HCT116 (cell line): ENCODE measurements at regions not wholly inside any gene's neighbourhood (a gene's known extent, or its start where the extent isn't known, plus 50 kb on each side); places are given as distances from the start of the nearest gene placed in this dataset.

ENCODE experiments used
- ATAC-seq: fragments of 200-7000 bp; cut with Tn5 transposase; 2 replicates; pipeline ENCODE4 v1.9.1; 2020; ENCODE audit warnings: mild to moderate bottlenecking, moderate library complexity
- BruUV-seq: library from RNA; stranded (reverse); fragments of 400-500 nt; replicated peaks from 2 replicates; lab custom pipeline; 2021; lab: Mats Ljungman, UMichigan
- CTCF ChIA-PET: fragments of 300-600 bp; sonication (Branson Sonifier 250); formaldehyde crosslinking; loops from one replicate; lab custom pipeline; 2021; ENCODE audit warnings: antibody characterized with exemption; lab: Charles Lee
- POLR2A ChIA-PET: fragments of 300-600, 350-600 bp; sonication (Branson Sonifier 250); formaldehyde crosslinking; loops from one replicate; lab custom pipeline; 2021; ENCODE audit warnings: antibody characterized with exemption; lab: Charles Lee
- RAD21 ChIA-PET, 2 experiments: fragments of 300-600 bp; sonication (Branson Sonifier 250); formaldehyde crosslinking; loops; one replicate each; lab custom pipeline; 2023; ENCODE audit warnings: low total read pairs in 2 of 2; ENCODE audit not compliant: uncharacterized antibody in 2 of 2, unreplicated experiment in 2 of 2, low non-redundant PET in 1 of 2; lab: Charles Lee
- DNase-seq: peaks from one replicate; pipeline ENCODE4 v3.0.0-alpha.2; 2010; ENCODE audit warnings: low read depth, low spot score
- H2AFZ ChIP-seq: fragments of 200-600 bp; shearing (Covaris generic), sonication (generic); 2 replicates; pipeline ENCODE4 v1.6.1; 2017; ENCODE audit warnings: low read depth, mixed run types, mixed read lengths, antibody characterized with exemption, low read length; ENCODE audit not compliant: poor library complexity, severe bottlenecking
- H3K27ac ChIP-seq: 2 replicates; pipeline ENCODE4 v1.5.1; 2012; ENCODE audit warnings: low read depth, low read length
- H3K27me3 ChIP-seq: fragments of 200-600 bp; sonication (generic); 2 replicates; pipeline ENCODE4 v1.6.1; 2016; ENCODE audit warnings: mixed run types, low read length, mixed read lengths; ENCODE audit not compliant: insufficient read depth
- H3K36me3 ChIP-seq, 2 experiments: fragments of 200-500 bp in 1 of 2; fragments of 200-600 bp in 1 of 2; sonication (Bioruptor generic) in 1 of 2; sonication (generic) in 1 of 2; 2 replicates each; pipeline versions ENCODE4 v1.5.1 to v1.6.1; 2014 to 2016; ENCODE audit warnings: low read length in 2 of 2, inconsistent platforms in 1 of 2, mixed read lengths in 1 of 2, mixed run types in 1 of 2; ENCODE audit not compliant: insufficient read depth in 2 of 2, control insufficient read depth in 1 of 2
- H3K4me1 ChIP-seq, 2 experiments: fragments of 200-600 bp in 1 of 2; sonication (generic) in 1 of 2; 2 replicates each; pipeline versions ENCODE4 v1.5.1 to v1.6.1; 2012 to 2017; ENCODE audit warnings: low read length in 2 of 2, inconsistent platforms in 1 of 2, mild to moderate bottlenecking in 1 of 2, mixed read lengths in 1 of 2, mixed run types in 1 of 2, moderate library complexity in 1 of 2; ENCODE audit not compliant: insufficient read depth in 2 of 2, control insufficient read depth in 1 of 2
- H3K4me2 ChIP-seq: fragments of 200-600 bp; sonication (generic); 2 replicates; pipeline ENCODE4 v1.6.1; 2017; ENCODE audit warnings: mixed run types, low read length, mixed read lengths
- H3K4me3 ChIP-seq, 2 experiments: fragments of 200-600 bp in 1 of 2; sonication (generic) in 1 of 2; replicated peaks in 1 of 2; 2 replicates each; pipeline ENCODE4 v1.5.1; 2011 to 2016; ENCODE audit warnings: low read length in 2 of 2, control low read depth in 1 of 2, low read depth in 1 of 2, mild to moderate bottlenecking in 1 of 2, mixed read lengths in 1 of 2, mixed run types in 1 of 2
- H3K79me2 ChIP-seq: fragments of 200-600 bp; sonication (generic); 2 replicates; pipeline ENCODE4 v1.6.1; 2017; ENCODE audit warnings: mild to moderate bottlenecking, mixed run types, low read length, moderate library complexity, mixed read lengths; ENCODE audit not compliant: insufficient read depth
- H3K9ac ChIP-seq: fragments of 200-600 bp; sonication (generic); 2 replicates; pipeline ENCODE4 v1.6.1; 2016; ENCODE audit warnings: low read length, mixed read lengths
- H3K9me2 ChIP-seq: fragments of 200-600 bp; sonication (generic), shearing (Covaris generic); 2 replicates; pipeline ENCODE4 v1.6.1; 2017; ENCODE audit warnings: mixed run types, mild to moderate bottlenecking, moderate library complexity; ENCODE audit not compliant: insufficient read depth
- H3K9me3 ChIP-seq, 2 experiments: fragments of 200-500 bp in 1 of 2; fragments of 200-600 bp in 1 of 2; sonication (Bioruptor generic) in 1 of 2; sonication (generic) in 1 of 2; 2 replicates each; pipeline ENCODE4 v1.6.1; 2014 to 2017; ENCODE audit warnings: low read length in 2 of 2, mixed read lengths in 2 of 2, inconsistent platforms in 1 of 2, low read depth in 1 of 2, mild to moderate bottlenecking in 1 of 2, mixed run types in 1 of 2, moderate library complexity in 1 of 2; ENCODE audit not compliant: control insufficient read depth in 1 of 2, insufficient read depth in 1 of 2
- H4K20me1 ChIP-seq: fragments of 200-600 bp; sonication (generic), shearing (Covaris generic); 2 replicates; pipeline ENCODE4 v1.6.1; 2017; ENCODE audit warnings: mixed run types, mild to moderate bottlenecking, moderate library complexity; ENCODE audit not compliant: insufficient read depth
- CBX3 ChIP-seq: IDR thresholded peaks from 2 replicates; pipeline ENCODE4 v1.6.1; 2012; ENCODE audit warnings: low read depth
- POLR2A ChIP-seq: IDR thresholded peaks from 2 replicates; pipeline ENCODE4 v1.7.0; 2011; ENCODE audit warnings: borderline replicate concordance; ENCODE audit not compliant: insufficient read depth, insufficient read length; ENCODE audit errors: extremely low read depth
- POLR2AphosphoS5 ChIP-seq: IDR thresholded peaks from 2 replicates; pipeline ENCODE4 v1.6.1; 2011; ENCODE audit warnings: mild to moderate bottlenecking, low read depth, low read length, moderate library complexity
- RAD21 ChIP-seq: IDR thresholded peaks from 2 replicates; pipeline ENCODE4 v1.6.1; 2012; ENCODE audit warnings: low read depth, mild to moderate bottlenecking
- SP1 ChIP-seq: IDR thresholded peaks from 2 replicates; pipeline ENCODE4 v1.6.1; 2012; ENCODE audit warnings: low read depth
- TCF7L2 ChIP-seq: IDR thresholded peaks from 2 replicates; pipeline ENCODE4 v1.7.0; 2011; ENCODE audit warnings: borderline replicate concordance, inconsistent platforms; ENCODE audit not compliant: insufficient read depth, insufficient read length; ENCODE audit errors: extremely low read depth
- intact Hi-C: fragments of 100-400 bp; cut with micrococcal nuclease; formaldehyde crosslinking; loops from 2 replicates; pipeline ENCODE4 v1.10.0; 2022
- TF ChIP-seq, protein P1 (sequence below): IDR thresholded peaks from 2 replicates; pipeline ENCODE4 v1.6.1; 2012
- TF ChIP-seq, protein P2 (sequence below): IDR thresholded peaks from 2 replicates; pipeline ENCODE4 v1.6.1; 2011; ENCODE audit warnings: mild to moderate bottlenecking, low read length, moderate library complexity; ENCODE audit not compliant: insufficient replicate concordance; ENCODE audit errors: extremely low read depth

DNA sequence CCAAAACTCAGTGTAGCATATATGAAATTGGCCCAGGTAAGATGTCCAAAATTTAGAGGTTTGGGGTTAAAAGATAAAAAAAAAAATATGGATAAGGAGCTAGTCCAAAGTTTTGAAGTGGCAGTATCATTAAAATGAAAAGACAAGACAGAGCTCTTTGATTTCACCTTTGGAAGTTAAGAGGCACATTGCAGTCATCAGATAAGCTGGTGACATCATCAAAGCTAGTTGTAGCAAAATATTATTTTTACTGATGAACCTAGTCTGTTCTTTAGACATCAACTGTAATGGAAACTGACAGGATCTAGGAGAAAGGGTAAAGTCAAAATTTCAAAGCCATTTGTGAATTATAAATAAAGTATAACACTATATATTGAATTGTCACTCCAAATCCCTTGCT lies 603.7 kb upstream of the CDH8 start:
- Histone ChIP-seq H3K79me2 (no peaks in the 10 kb centered on the region), H3K4me1 (no peaks in the 10 kb centered on the region), H3K27me3 (no peaks in the 10 kb centered on the region), H3K4me3 (no peak overlapping the region), H3K9me2 (no peaks in the 10 kb centered on the region), H3K36me3 (no peaks in the 10 kb centered on the region), H3K4me2 (no peak overlapping the region), H3K9ac (no peak overlapping the region), H3K27ac (no peak overlapping the region), H3K9me3 (peaks cover 11 to 27% of the 10 kb centered on the region in 2 experiments; a peak in 2 of 4 replicates), H2AFZ (no peak overlapping the region), H4K20me1 (no peaks in the 10 kb centered on the region)
- no TSS peak for BruUV-seq
- TF ChIP-seq, protein P1, sequence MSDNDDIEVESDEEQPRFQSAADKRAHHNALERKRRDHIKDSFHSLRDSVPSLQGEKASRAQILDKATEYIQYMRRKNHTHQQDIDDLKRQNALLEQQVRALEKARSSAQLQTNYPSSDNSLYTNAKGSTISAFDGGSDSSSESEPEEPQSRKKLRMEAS, result no peak
- TF ChIP-seq SP1 (no peak), CBX3 (no peak), POLR2AphosphoS5 (no peak), RAD21 (no peak), POLR2A (no peak), TCF7L2 (no peak)
- TF ChIP-seq, protein P2, sequence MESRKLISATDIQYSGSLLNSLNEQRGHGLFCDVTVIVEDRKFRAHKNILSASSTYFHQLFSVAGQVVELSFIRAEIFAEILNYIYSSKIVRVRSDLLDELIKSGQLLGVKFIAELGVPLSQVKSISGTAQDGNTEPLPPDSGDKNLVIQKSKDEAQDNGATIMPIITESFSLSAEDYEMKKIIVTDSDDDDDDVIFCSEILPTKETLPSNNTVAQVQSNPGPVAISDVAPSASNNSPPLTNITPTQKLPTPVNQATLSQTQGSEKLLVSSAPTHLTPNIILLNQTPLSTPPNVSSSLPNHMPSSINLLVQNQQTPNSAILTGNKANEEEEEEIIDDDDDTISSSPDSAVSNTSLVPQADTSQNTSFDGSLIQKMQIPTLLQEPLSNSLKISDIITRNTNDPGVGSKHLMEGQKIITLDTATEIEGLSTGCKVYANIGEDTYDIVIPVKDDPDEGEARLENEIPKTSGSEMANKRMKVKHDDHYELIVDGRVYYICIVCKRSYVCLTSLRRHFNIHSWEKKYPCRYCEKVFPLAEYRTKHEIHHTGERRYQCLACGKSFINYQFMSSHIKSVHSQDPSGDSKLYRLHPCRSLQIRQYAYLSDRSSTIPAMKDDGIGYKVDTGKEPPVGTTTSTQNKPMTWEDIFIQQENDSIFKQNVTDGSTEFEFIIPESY, result no peak
- no peak for DNase-seq
- ChIA-PET RAD21 (no interaction called here), CTCF (no interaction called here), POLR2A (no interaction called here)
- ATAC-seq, result no peak
- intact Hi-C loops, result no loop called here
